B cell (primary cell): ENCODE measurements at regions not wholly inside any gene's neighbourhood (a gene's known extent, or its start where the extent isn't known, plus 50 kb on each side); places are given as distances from the start of the nearest gene placed in this dataset.

ENCODE experiments used
- ATAC-seq: fragments of 200-7000 bp; cut with Tn5 transposase; one replicate; pipeline ENCODE4 v1.10.0; 2021; ENCODE audit warnings: low read depth, mild to moderate bottlenecking, moderate number of reproducible peaks, moderate library complexity
- CTCF ChIA-PET: fragments of 350-600 bp; sonication (Branson Sonifier 250); formaldehyde crosslinking; loops from one replicate; lab custom pipeline; 2021; ENCODE audit warnings: antibody characterized with exemption, inconsistent platforms; lab: Charles Lee
- POLR2A ChIA-PET: fragments of 350-600 bp; sonication (Branson Sonifier 250); formaldehyde crosslinking; loops from one replicate; lab custom pipeline; 2021; ENCODE audit warnings: antibody characterized with exemption; lab: Charles Lee
- DNase-seq: peaks from one replicate; pipeline ENCODE4 v3.0.0; 2013
- H2AFZ ChIP-seq: 2 replicates; pipeline ENCODE4 v1.6.1; 2012; ENCODE audit warnings: mild to moderate bottlenecking, low read depth, low read length; ENCODE audit not compliant: insufficient read depth, poor library complexity, severe bottlenecking
- H3K27ac ChIP-seq, 2 donors: 1 replicate in 1 of 2; 2 replicates in 1 of 2; pipeline ENCODE4 v1.5.1; 2012 to 2013; ENCODE audit warnings: low read length in 2 of 2, mild to moderate bottlenecking in 2 of 2, moderate library complexity in 1 of 2
- H3K27me3 ChIP-seq, 4 experiments: fragments of 200-600 bp in 1 of 4; sonication (generic) in 1 of 4; replicated peaks in 1 of 4; 1 replicate in 2 of 4; 2 replicates in 2 of 4; pipeline versions ENCODE4 v1.6.1 to v1.7.0; 2013 to 2016; ENCODE audit warnings: low read length in 3 of 4, mild to moderate bottlenecking in 2 of 4, mixed read lengths in 1 of 4, moderate library complexity in 1 of 4; ENCODE audit not compliant: insufficient read depth in 4 of 4, control insufficient read depth in 3 of 4; ENCODE audit errors: control extremely low read depth in 1 of 4
- H3K36me3 ChIP-seq, 2 experiments: replicated peaks in 1 of 2; 1 replicate in 1 of 2; 2 replicates in 1 of 2; pipeline versions ENCODE4 v1.6.1 to v1.7.1; 2013; ENCODE audit warnings: low read length in 1 of 2; ENCODE audit not compliant: insufficient read depth in 2 of 2, control insufficient read depth in 1 of 2; ENCODE audit errors: control extremely low read depth in 1 of 2, extremely low read depth in 1 of 2
- H3K4me1 ChIP-seq, 2 donors: fragments of 200-600 bp in 1 of 2; sonication (generic) in 1 of 2; 1 replicate in 1 of 2; 2 replicates in 1 of 2; pipeline versions ENCODE4 v1.5.1 to v1.6.1; 2013 to 2017; ENCODE audit warnings: low read length in 2 of 2; ENCODE audit not compliant: control insufficient read depth in 2 of 2, insufficient read depth in 2 of 2
- H3K4me2 ChIP-seq: replicated peaks from 2 replicates; pipeline ENCODE3; 2012; ENCODE audit warnings: mild to moderate bottlenecking, low read depth, low read length; ENCODE audit not compliant: poor library complexity, severe bottlenecking
- H3K4me3 ChIP-seq, 5 experiments: fragments of 200-600 bp in 1 of 5; sonication (generic) in 1 of 5; 1 replicate in 3 of 5; 2 replicates in 2 of 5; pipeline versions ENCODE4 v1.5.1 to v1.7.0; 2011 to 2016; ENCODE audit warnings: low read length in 4 of 5, mild to moderate bottlenecking in 4 of 5, low read depth in 2 of 5, control low read depth in 1 of 5, moderate library complexity in 1 of 5; ENCODE audit not compliant: insufficient read depth in 1 of 5; ENCODE audit errors: control extremely low read depth in 1 of 5, extremely low read depth in 1 of 5
- H3K79me2 ChIP-seq: fragments of 200-600 bp; sonication (generic); one replicate; pipeline ENCODE4 v1.6.0; 2016; ENCODE audit warnings: low read length; ENCODE audit not compliant: control insufficient read depth, insufficient read depth
- H3K9ac ChIP-seq: fragments of 200-600 bp; sonication (generic); 2 replicates; pipeline ENCODE4 v1.6.1; 2017; ENCODE audit warnings: mild to moderate bottlenecking, low read length, moderate library complexity
- H3K9me3 ChIP-seq, 3 donors: one replicate each; pipeline versions ENCODE4 v1.6.1 to v1.7.1; 2013; ENCODE audit warnings: low read length in 2 of 3; ENCODE audit not compliant: control insufficient read depth in 2 of 3, insufficient read depth in 1 of 3; ENCODE audit errors: control extremely low read depth in 1 of 3
- H4K20me1 ChIP-seq: 2 replicates; pipeline ENCODE4 v1.6.0; 2012; ENCODE audit warnings: mild to moderate bottlenecking, low read length; ENCODE audit not compliant: insufficient read depth, control insufficient read depth, poor library complexity, severe bottlenecking
- H3K27ac Mint-ChIP-seq: one replicate; pipeline ENCODE4 v1.8.0; 2021; ENCODE audit warnings: mixed read lengths
- H3K27me3 Mint-ChIP-seq: one replicate; pipeline ENCODE4 v1.8.0; 2021; ENCODE audit warnings: mixed read lengths
- H3K4me1 Mint-ChIP-seq: one replicate; pipeline ENCODE4 v1.8.0; 2021; ENCODE audit warnings: mixed read lengths
- H3K4me3 Mint-ChIP-seq: one replicate; pipeline ENCODE4 v1.8.0; 2021; ENCODE audit warnings: mixed read lengths
- H3K9me3 Mint-ChIP-seq: one replicate; pipeline ENCODE4 v1.8.0; 2022; ENCODE audit warnings: mixed read lengths; ENCODE audit not compliant: insufficient read depth
- CTCF ChIP-seq: fragments of 200-600 bp; IDR thresholded peaks from one replicate; pipeline ENCODE4 v1.8.0; 2022; ENCODE audit warnings: antibody characterized with exemption, mild to moderate bottlenecking
- EZH2 ChIP-seq: IDR thresholded peaks from 2 replicates; pipeline ENCODE4 v1.6.1; 2012; ENCODE audit warnings: borderline replicate concordance, low read depth, mild to moderate bottlenecking, moderate library complexity, low read length; ENCODE audit not compliant: insufficient read depth, poor library complexity, severe bottlenecking
- WGBS: methylation state at CpG from one replicate; pipeline ENCODE4 v1.1.5; 2013; ENCODE audit warnings: missing lambda C conversion rate; ENCODE audit not compliant: insufficient coverage; 5-methylcytosine and 5-hydroxymethylcytosine counted together
- intact Hi-C: fragments of 100-400 bp; cut with micrococcal nuclease; formaldehyde crosslinking; loops from one replicate; pipeline ENCODE4 v1.10.0; 2022

GRCh38 chr6:48611332-48611731, 500.3 kb upstream of the PTCHD4 start:
- no peak overlapping the region for H3K9ac ChIP-seq
- H3K9me3 ChIP-seq, result peaks cover 0 to 4% (median 0%) of the 10 kb centered on the region in 3 donors
- ChIA-PET CTCF (no interaction called here), POLR2A (no interaction called here)
- H3K36me3 ChIP-seq, result no peaks in the 10 kb centered on the region
- H3K4me1 Mint-ChIP-seq, result no peaks in the 10 kb centered on the region
- H3K79me2 ChIP-seq, result no peaks in the 10 kb centered on the region
- WGBS, result 75% methylated on average over 2 of the region's 3 CpGs
- ATAC-seq (no peak), DNase-seq (no peak)
- H3K4me3 ChIP-seq, result no peak overlapping the region
- no peak overlapping the region for H3K27ac ChIP-seq
- intact Hi-C loops, result no loop called here
- no peaks in the 10 kb centered on the region for H3K27me3 ChIP-seq
- no peak overlapping the region for H3K4me2 ChIP-seq
- TF ChIP-seq EZH2 (no peak), CTCF (no peak)
- H3K4me3 Mint-ChIP-seq, result no peak overlapping the region
- H3K9me3 Mint-ChIP-seq, result peaks cover 5% of the 10 kb centered on the region
- no peaks in the 10 kb centered on the region for H3K4me1 ChIP-seq
- no peaks in the 10 kb centered on the region for H4K20me1 ChIP-seq
- no peak overlapping the region for H2AFZ ChIP-seq
- no peak overlapping the region for H3K27ac Mint-ChIP-seq
- no peaks in the 10 kb centered on the region for H3K27me3 Mint-ChIP-seq

GRCh38 chr6:48610846-48611245, 499.8 kb upstream of the PTCHD4 start:
- Histone ChIP-seq H3K36me3 (no peaks in the 10 kb centered on the region), H3K4me3 (no peak overlapping the region), H2AFZ (no peak overlapping the region), H3K27me3 (no peaks in the 10 kb centered on the region), H3K4me1 (no peaks in the 10 kb centered on the region), H3K27ac (no peak overlapping the region), H3K79me2 (no peaks in the 10 kb centered on the region), H3K9ac (no peak overlapping the region), H4K20me1 (no peaks in the 10 kb centered on the region), H3K4me2 (no peak overlapping the region), H3K9me3 (peaks cover 0 to 4% (median 0%) of the 10 kb centered on the region in 3 donors)
- no peaks in the 10 kb centered on the region for H3K4me1 Mint-ChIP-seq
- peaks cover 3% of the 10 kb centered on the region for H3K9me3 Mint-ChIP-seq
- DNase-seq (no peak), ATAC-seq (no peak)
- no peaks in the 10 kb centered on the region for H3K27me3 Mint-ChIP-seq
- WGBS, result no CpG with 5 or more reads among the region's 1 CpG
- ChIA-PET POLR2A (no interaction called here), CTCF (no interaction called here)
- TF ChIP-seq CTCF (no peak), EZH2 (no peak)
- no peak overlapping the region for H3K27ac Mint-ChIP-seq
- H3K4me3 Mint-ChIP-seq, result no peak overlapping the region
- intact Hi-C loops, result no loop called here
